ENCODE measurements at regions not wholly inside any gene's neighbourhood (a gene's known extent, or its start where the extent isn't known, plus 50 kb on each side); places are given as distances from the start of the nearest gene placed in this dataset.
"Not testable (repeated sequence)": the region's sequence is repeated elsewhere in the genome, so short reads cannot be mapped to it uniquely, and the experiment has no call there.

DNA sequence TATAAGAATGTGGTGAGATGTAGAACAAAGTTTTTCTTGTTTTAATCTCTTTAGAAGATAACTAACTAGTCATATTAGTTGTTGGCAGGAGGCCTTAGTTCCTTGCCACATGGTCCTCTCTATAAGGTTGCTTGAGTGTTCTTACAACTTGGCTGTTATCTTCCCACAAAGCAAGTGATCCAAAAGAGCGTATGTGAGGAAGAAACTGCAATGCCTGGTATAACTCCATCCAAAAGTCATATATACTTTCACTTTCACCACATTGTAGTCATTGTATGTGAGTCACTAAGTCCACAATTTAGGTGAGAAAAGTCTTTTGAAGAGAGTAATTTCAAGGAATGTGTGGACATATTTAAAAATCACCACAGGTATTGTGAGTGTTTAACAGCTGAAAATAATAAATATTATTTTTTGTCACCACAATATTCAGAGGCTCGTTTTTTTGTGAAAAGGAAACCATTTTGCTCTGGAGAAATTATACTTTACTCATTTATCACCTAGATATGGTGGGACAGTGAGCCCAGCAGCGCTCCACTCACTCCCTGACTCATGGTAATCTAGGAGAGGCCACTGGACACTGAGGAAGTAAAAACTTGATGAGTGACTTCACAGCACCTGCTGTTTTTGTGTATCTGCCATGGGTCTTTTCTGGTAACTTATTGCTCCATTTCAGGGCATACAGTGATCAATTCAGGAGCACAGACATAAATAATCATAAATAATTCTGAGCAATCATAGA is 369.4 kb upstream of the NDST3 start:
- no peak overlapping the region for H3K4me3 Mint-ChIP-seq
- H3K27ac Mint-ChIP-seq, result no peak overlapping the region
- H3K9me3 Mint-ChIP-seq, result no peaks in the 10 kb centered on the region
- H3K4me1 Mint-ChIP-seq, result no peaks in the 10 kb centered on the region
- CTCF ChIA-PET, result no interaction called here
- no peaks in the 10 kb centered on the region for H3K27me3 Mint-ChIP-seq
- no peak for DNase-seq
- H3K36me3 Mint-ChIP-seq, result no peaks in the 10 kb centered on the region

GRCh38 chr4:117676153-117676552 is 358.1 kb upstream of the NDST3 start:
- H3K27me3 Mint-ChIP-seq, result no peaks in the 10 kb centered on the region

DNA sequence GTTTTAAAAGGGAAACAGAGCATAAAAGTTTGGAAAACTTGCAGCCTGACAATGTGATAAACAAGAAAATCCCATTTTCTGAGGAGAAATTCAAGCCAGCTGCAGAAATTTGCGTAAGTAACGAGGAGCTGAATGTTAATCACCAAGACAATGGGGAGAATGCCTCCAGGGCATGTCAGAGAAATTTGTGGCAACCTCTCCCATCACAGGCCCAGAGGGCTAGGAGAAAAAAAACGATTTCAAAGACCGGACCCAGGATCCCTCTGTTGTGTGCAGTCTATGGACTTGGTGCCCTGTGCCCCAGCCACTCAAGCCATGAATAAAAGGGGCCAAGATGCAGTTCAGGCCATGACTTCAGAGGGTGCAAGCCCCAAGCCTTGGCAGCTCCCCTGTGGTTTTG is 355.4 kb upstream of the NDST3 start:
- Mint-ChIP-seq H3K27ac (no peak overlapping the region), H3K4me3 (no peak overlapping the region), H3K36me3 (no peaks in the 10 kb centered on the region), H3K4me1 (no peaks in the 10 kb centered on the region), H3K27me3 (no peaks in the 10 kb centered on the region), H3K9me3 (peaks cover 5% of the 10 kb centered on the region)
- CTCF ChIA-PET, result no interaction called here
- DNase-seq, result no peak

More at GRCh38 chr4:117676153-117676552, 358.1 kb upstream of the NDST3 start:
- H3K9me3 Mint-ChIP-seq, result peaks cover 5% of the 10 kb centered on the region
- no peaks in the 10 kb centered on the region for H3K4me1 Mint-ChIP-seq
- H3K4me3 Mint-ChIP-seq, result no peak overlapping the region
- no peaks in the 10 kb centered on the region for H3K36me3 Mint-ChIP-seq
- CTCF ChIA-PET, result no interaction called here
- no peak overlapping the region for H3K27ac Mint-ChIP-seq
- DNase-seq, result no peak

- CTCF ChIA-PET, result no interaction called here
- Mint-ChIP-seq H3K36me3 (no peaks in the 10 kb centered on the region), H3K27me3 (no peaks in the 10 kb centered on the region), H3K9me3 (peaks cover 3% of the 10 kb centered on the region), H3K4me3 (no peak overlapping the region), H3K27ac (no peak overlapping the region), H3K4me1 (no peaks in the 10 kb centered on the region)
- no peak for DNase-seq
Measured at GRCh38 chr4:117691572-117692351, 342.5 kb upstream of the NDST3 start.

- Mint-ChIP-seq H3K4me3 (no peak overlapping the region), H3K27ac (no peak overlapping the region), H3K9me3 (peaks cover 3% of the 10 kb centered on the region), H3K36me3 (no peaks in the 10 kb centered on the region), H3K4me1 (no peaks in the 10 kb centered on the region), H3K27me3 (no peaks in the 10 kb centered on the region)
- no peak for DNase-seq
- CTCF ChIA-PET, result no interaction called here
Measured at GRCh38 chr4:117692538-117692937, 341.7 kb upstream of the NDST3 start.

DNA sequence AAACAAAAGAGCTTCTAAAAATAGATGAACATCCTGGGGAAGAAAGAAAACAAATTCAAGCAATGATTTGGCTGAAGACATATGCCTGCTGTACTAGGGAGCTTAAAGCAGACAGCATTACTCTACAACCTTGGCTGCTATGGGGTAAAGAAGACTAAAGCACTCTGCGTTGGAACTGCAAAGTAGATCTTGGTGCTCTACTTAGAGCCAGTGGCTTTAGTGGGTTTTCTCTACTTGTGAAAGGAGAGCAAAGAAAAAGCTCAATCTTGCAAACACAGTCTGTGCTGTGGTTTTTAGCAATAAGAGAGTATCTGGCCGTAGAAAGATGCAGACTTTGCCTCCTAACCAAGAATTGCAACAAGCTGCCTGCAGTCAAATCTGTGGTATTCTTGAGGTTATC is 334.7 kb upstream of the NDST3 start:
- Mint-ChIP-seq H3K9me3 (no peaks in the 10 kb centered on the region), H3K36me3 (no peaks in the 10 kb centered on the region), H3K4me1 (no peaks in the 10 kb centered on the region), H3K4me3 (no peak overlapping the region), H3K27ac (no peak overlapping the region), H3K27me3 (no peaks in the 10 kb centered on the region)
- CTCF ChIA-PET, result no interaction called here
- DNase-seq, result no peak

- H3K36me3 Mint-ChIP-seq, result no peaks in the 10 kb centered on the region
- H3K4me3 Mint-ChIP-seq, result no peak overlapping the region
- H3K27ac Mint-ChIP-seq, result no peak overlapping the region
- H3K27me3 Mint-ChIP-seq, result no peaks in the 10 kb centered on the region
- H3K9me3 Mint-ChIP-seq, result no peaks in the 10 kb centered on the region
- DNase-seq, result no peak
- CTCF ChIA-PET, result no interaction called here
- no peaks in the 10 kb centered on the region for H3K4me1 Mint-ChIP-seq
Measured at GRCh38 chr4:117700111-117700892, 334.0 kb upstream of the NDST3 start.

DNA sequence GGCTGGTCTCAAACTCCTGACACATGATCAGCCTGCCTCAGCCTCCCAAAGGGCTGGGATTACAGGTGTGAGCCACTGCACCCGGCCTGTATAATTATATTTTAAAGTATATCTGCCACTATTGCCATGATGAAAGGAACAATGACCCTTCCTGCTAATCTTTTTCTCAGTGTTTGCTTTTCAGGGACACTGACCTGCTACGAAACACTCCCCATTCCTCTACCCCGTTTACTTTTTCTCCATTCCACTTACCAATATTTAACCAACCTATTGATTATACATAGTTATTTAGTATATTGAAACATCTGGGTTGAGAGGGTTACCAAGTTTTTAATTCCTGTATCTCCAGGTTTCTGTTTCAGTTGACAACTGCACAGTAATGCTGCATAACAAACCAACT is 331.9 kb upstream of the NDST3 start:
- CTCF ChIA-PET, result no interaction called here
- Mint-ChIP-seq H3K4me1 (no peaks in the 10 kb centered on the region), H3K36me3 (no peaks in the 10 kb centered on the region), H3K9me3 (no peaks in the 10 kb centered on the region), H3K27ac (no peak overlapping the region), H3K27me3 (no peaks in the 10 kb centered on the region), H3K4me3 (no peak overlapping the region)
- no peak for DNase-seq

DNA sequence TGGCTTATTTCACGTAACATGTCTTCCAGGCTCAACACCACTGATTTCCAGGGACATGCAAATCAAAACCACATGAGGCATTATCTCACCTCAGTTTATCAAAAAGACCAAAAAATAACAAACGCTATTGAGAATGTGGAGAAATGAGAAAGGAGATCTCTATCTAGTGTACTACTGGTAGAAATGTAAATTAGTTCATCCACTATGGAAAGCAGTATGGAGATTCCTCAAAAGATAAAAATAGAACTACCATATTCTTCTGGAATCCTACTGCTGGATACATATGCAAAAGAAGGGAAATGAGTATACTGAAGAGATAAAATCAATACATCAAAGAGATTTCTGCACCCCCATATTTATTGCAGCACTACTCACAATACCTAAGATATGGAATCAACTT is 329.6 kb upstream of the NDST3 start:
- no peak for DNase-seq
- Mint-ChIP-seq H3K9me3 (peaks cover 2% of the 10 kb centered on the region), H3K27me3 (no peaks in the 10 kb centered on the region), H3K36me3 (no peaks in the 10 kb centered on the region), H3K27ac (no peak overlapping the region), H3K4me1 (no peaks in the 10 kb centered on the region), H3K4me3 (no peak overlapping the region)
- CTCF ChIA-PET, result no interaction called here

GRCh38 chr4:117740736-117741135 is 293.6 kb upstream of the NDST3 start:
- H3K9me3 Mint-ChIP-seq, result no peaks in the 10 kb centered on the region
- H3K4me3 Mint-ChIP-seq, result no peak overlapping the region
- CTCF ChIA-PET, result no interaction called here

DNA sequence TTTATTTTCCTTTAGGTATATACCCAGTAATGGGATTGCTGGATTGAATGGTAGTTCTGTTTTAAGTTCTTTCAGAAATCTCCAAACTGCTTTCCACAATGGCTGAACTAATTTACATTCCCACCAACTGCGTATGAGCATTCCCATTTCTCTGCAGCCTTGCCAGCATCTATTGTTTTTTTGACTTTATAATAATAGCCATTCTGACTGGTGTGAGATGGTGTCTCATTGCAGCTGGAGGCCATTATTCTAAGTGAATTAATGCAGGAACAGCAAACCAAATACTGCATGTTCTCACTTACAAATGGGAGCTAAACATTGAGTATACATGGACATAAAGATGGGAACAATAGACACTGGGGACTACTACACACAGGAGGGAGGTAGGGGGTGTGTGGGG is 288.9 kb upstream of the NDST3 start:
- H3K9me3 Mint-ChIP-seq, DNase-seq, H3K27ac Mint-ChIP-seq, H3K36me3 Mint-ChIP-seq, H3K27me3 Mint-ChIP-seq, CTCF ChIA-PET, H3K4me1 Mint-ChIP-seq, H3K4me3 Mint-ChIP-seq: not testable (repeated sequence)

More at GRCh38 chr4:117740736-117741135, 293.6 kb upstream of the NDST3 start:
- DNase-seq, result no peak
- Mint-ChIP-seq H3K27me3 (no peaks in the 10 kb centered on the region), H3K36me3 (no peaks in the 10 kb centered on the region), H3K4me1 (no peaks in the 10 kb centered on the region), H3K27ac (no peak overlapping the region)

DNA sequence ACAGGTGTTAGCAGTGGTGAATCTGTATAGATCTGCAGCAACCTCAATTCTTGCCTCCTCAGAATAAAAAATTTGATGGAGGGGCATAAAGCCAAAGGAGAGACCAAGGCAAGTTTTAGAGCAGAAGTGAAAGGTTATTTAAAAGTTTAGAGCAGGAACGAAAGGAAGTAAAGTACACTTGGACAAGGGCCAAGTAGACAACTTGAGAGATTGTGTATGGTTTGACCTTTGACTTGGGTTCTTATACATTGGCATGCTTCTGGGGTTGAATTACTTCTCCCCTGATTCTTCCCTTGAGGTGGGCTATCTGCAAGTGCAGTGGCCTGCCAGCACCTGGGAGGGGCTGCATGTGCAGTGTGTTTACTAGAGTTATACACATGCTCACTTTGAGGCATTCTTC is 278.8 kb upstream of the NDST3 start:
- no peaks in the 10 kb centered on the region for H3K4me1 Mint-ChIP-seq
- H3K36me3 Mint-ChIP-seq, result no peaks in the 10 kb centered on the region
- H3K27ac Mint-ChIP-seq, result no peak overlapping the region
- no peak for DNase-seq
- CTCF ChIA-PET, result no interaction called here
- no peaks in the 10 kb centered on the region for H3K27me3 Mint-ChIP-seq
- H3K4me3 Mint-ChIP-seq, result no peak overlapping the region
- peaks cover 10% of the 10 kb centered on the region for H3K9me3 Mint-ChIP-seq

DNA sequence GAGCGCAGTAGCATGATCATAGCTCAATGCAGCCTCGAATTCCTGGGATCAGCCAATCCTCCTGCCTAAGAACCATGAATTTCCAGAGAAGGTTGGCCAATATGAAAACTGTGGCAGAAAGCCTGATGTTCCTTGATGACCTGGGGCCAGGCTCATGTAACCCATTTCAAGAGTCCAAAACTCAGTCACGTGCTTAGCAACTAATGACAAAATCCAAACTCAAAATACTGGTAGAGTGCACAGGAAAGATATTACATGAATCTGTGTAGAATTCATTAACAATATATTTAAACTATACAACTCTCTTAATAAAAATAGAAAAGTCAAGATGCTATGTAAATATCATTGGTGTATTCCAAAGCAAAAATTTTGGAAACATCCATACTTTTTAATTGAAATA is 265.7 kb upstream of the NDST3 start:
- Mint-ChIP-seq H3K27me3 (no peaks in the 10 kb centered on the region), H3K27ac (no peak overlapping the region), H3K4me3 (no peak overlapping the region), H3K36me3 (no peaks in the 10 kb centered on the region), H3K9me3 (no peaks in the 10 kb centered on the region), H3K4me1 (no peaks in the 10 kb centered on the region)
- DNase-seq, result no peak
- CTCF ChIA-PET, result no interaction called here

DNA sequence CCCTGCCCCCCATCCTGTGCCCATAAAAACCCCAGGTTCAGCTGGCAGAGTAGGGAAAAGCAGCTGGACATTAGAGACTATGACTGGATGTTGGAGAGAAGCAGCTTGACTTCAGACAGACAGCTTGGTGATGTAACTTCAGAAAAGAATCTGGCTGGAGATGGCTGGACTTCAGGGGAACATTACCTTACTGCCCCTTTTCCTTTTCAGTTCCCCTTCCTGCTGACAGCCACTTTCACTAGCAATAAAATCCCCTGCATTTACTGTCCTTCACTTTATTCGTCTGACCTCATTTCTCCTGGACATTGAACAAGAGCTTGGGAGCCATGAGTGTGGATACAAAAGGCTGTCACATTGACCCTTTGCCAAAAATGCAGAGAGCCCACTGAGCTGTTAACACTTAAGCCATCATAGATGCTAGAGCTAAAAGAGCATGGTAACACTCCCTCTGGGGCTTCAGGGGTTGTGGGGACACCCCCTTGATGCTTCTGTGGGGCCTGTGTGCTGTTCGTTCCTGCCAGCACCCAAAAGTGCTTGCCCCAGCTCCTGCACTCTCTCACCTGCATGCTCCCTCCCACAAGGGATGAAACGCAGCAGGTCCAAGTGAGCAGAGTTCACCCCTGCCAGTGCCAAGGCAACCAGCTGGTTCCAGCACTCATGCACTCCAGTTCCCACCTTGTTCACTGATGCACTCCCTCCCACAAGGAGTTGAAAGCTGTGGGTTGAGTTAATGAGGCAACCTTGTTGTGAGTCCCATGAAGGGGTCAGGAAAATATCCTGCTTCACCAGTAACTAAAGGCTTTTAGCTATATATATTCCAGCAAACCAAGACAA is 263.8 kb upstream of the NDST3 start:
- Mint-ChIP-seq H3K27me3 (no peaks in the 10 kb centered on the region), H3K27ac (no peak overlapping the region), H3K36me3 (no peaks in the 10 kb centered on the region), H3K4me3 (no peak overlapping the region), H3K4me1 (no peaks in the 10 kb centered on the region), H3K9me3 (no peaks in the 10 kb centered on the region)
- CTCF ChIA-PET, result no interaction called here
- no peak for DNase-seq
